GM21786 (cell line): ENCODE measurements at regions not wholly inside any gene's neighbourhood (a gene's known extent, or its start where the extent isn't known, plus 50 kb on each side); places are given as distances from the start of the nearest gene placed in this dataset.
"Not testable (repeated sequence)": the region's sequence is repeated elsewhere in the genome, so short reads cannot be mapped to it uniquely, and the experiment has no call there.

Experiments
- ATAC-seq: cut with Tn5 transposase; IDR thresholded peaks from one replicate; pipeline ENCODE4 v1.9.1; 2021; ENCODE audit not compliant: unreplicated experiment

- no peak for ATAC-seq
These were observed 387.1 kb upstream of the PAPPA start for GRCh38 chr9:115766370-115766955.

GRCh38 chr9:115770521-115770920 is 383.1 kb upstream of the PAPPA start:
- ATAC-seq, result no peak

- ATAC-seq, result no peak
These were observed 377.9 kb upstream of the PAPPA start for GRCh38 chr9:115775659-115776058.

GRCh38 chr9:115777610-115778009 is 376.0 kb upstream of the PAPPA start:
- ATAC-seq, result no peak

- no peak for ATAC-seq
These were observed 372.4 kb upstream of the PAPPA start for GRCh38 chr9:115781070-115781736.

- ATAC-seq, result no peak
These were observed 367.3 kb upstream of the PAPPA start for GRCh38 chr9:115786321-115786720.

GRCh38 chr9:115790520-115790919 is 363.1 kb upstream of the PAPPA start:
- no peak for ATAC-seq

- ATAC-seq, result no peak
These were observed 358.6 kb upstream of the PAPPA start for GRCh38 chr9:115794921-115795475.

GRCh38 chr9:115799734-115800133 is 353.9 kb upstream of the PAPPA start:
- ATAC-seq, result no peak

GRCh38 chr9:115804206-115804605 is 349.4 kb upstream of the PAPPA start:
- ATAC-seq, result no peak

GRCh38 chr9:115808108-115808507 is 345.5 kb upstream of the PAPPA start:
- no peak for ATAC-seq

- ATAC-seq, result no peak
These were observed 344.9 kb upstream of the PAPPA start for GRCh38 chr9:115808695-115809094.

GRCh38 chr9:115810166-115810565 is 343.4 kb upstream of the PAPPA start:
- ATAC-seq, result no peak

GRCh38 chr9:115814081-115814480 is 339.5 kb upstream of the PAPPA start:
- no peak for ATAC-seq

GRCh38 chr9:115815786-115816185 is 337.8 kb upstream of the PAPPA start:
- ATAC-seq, result no peak

- ATAC-seq, result not testable (repeated sequence)
These were observed 334.9 kb upstream of the PAPPA start for GRCh38 chr9:115818651-115819050.

- no peak for ATAC-seq
These were observed 321.6 kb upstream of the PAPPA start for GRCh38 chr9:115832031-115832430.

GRCh38 chr9:115837618-115838017 is 316.0 kb upstream of the PAPPA start:
- no peak for ATAC-seq

GRCh38 chr9:115838417-115838816 is 315.2 kb upstream of the PAPPA start:
- ATAC-seq, result no peak

- not testable (repeated sequence) for ATAC-seq
These were observed 309.2 kb upstream of the PAPPA start for GRCh38 chr9:115844433-115844832.

- ATAC-seq, result no peak
These were observed 307.8 kb upstream of the PAPPA start for GRCh38 chr9:115845648-115846312.

GRCh38 chr9:115847216-115847615 is 306.4 kb upstream of the PAPPA start:
- no peak for ATAC-seq
